ENCODE measurements at regions not wholly inside any gene's neighbourhood (a gene's known extent, or its start where the extent isn't known, plus 50 kb on each side); places are given as distances from the start of the nearest gene placed in this dataset.

DNA sequence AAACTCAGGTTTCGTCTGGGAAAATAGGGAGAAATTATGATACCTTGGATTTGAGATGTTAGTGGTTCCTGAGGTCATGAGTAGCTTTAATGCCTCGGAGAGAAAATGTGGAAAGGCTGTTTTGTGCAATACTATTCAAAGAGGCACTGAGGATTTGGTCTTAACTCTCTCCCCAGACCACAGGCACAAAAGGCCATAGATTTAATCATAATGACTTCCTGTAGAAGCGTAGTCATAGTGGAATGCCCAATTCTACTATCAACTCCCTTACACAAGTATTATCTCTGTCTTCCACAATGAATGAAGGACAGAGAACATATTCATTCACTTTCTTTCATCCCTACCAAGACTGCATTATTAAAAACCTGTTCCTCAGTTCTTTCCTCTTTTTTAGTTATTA is 153.0 kb upstream of the FTMT start:
- DNase-seq (ENCODE audit: low read depth in 1 of 2, low spot score in 1 of 2) (no peak), FAIRE-seq (no peak), ATAC-seq (no peak)
- TF ChIP-seq CHD4 (IDR thresholded peaks at IDR 0.05; ENCODE audit: borderline replicate concordance) (no peak), HOXB5 (CRISPR knock-in tag; IDR thresholded peaks at IDR 0.05) (no peak)
- TF ChIP-seq, protein P1, sequence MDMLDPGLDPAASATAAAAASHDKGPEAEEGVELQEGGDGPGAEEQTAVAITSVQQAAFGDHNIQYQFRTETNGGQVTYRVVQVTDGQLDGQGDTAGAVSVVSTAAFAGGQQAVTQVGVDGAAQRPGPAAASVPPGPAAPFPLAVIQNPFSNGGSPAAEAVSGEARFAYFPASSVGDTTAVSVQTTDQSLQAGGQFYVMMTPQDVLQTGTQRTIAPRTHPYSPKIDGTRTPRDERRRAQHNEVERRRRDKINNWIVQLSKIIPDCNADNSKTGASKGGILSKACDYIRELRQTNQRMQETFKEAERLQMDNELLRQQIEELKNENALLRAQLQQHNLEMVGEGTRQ (IDR thresholded peaks at IDR 0.05) = no peak
- H3K9me3 ChIP-seq = no peaks in the 10 kb centered on the region
- no peaks in the 10 kb centered on the region for H3K4me1 ChIP-seq
- ChIA-PET POLR2A (no interaction called here), CTCF (no interaction called here)
- no peak overlapping the region for H3K4me2 ChIP-seq
- WGBS (ENCODE audit: missing lambda C conversion rate) = 45% methylated on average over 3 of the region's 3 CpGs
- no peak overlapping the region for H3K27ac ChIP-seq
- H3K4me3 ChIP-seq = no peak overlapping the region

DNA sequence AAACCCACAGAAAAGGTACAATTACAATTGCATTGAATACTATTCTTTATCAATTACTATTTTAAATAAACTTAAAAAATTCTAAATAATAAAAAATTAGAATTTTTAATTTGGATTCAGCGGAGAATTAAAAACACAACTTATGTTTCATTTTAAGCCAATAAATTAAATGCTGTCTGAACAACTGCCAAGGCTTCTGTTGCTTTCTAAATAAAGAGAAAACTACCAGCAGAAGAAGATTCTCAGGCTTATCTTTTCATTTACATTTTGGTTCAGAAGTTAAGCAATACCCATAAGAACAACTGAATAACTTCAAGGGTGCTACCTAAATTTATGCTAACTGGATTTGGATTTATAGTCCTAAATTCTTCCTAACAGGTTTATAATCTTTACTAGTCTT is 150.0 kb upstream of the FTMT start:
- Histone ChIP-seq H3K4me2 (no peak overlapping the region), H3K4me3 (no peak overlapping the region), H3K4me1 (no peaks in the 10 kb centered on the region), H3K27ac (no peak overlapping the region), H3K9me3 (no peaks in the 10 kb centered on the region)
- ChIA-PET POLR2A (no interaction called here), CTCF (no interaction called here)
- ATAC-seq (no peak), DNase-seq (ENCODE audit: low read depth in 1 of 2, low spot score in 1 of 2) (no peak), FAIRE-seq (no peak)
- WGBS (ENCODE audit: missing lambda C conversion rate) = 76% methylated on average over 1 of the region's 1 CpG
- TF ChIP-seq ZSCAN20 (CRISPR knock-in tag; IDR thresholded peaks at IDR 0.05) (no peak), CHD2 (IDR thresholded peaks at IDR 0.05; ENCODE audit: low read length, partially characterized antibody) (no peak), KDM1A (IDR thresholded peaks at IDR 0.05; ENCODE audit: low read depth) (no peak), JUN (IDR thresholded peaks at IDR 0.05) (no peak)
- TF ChIP-seq, protein P2, sequence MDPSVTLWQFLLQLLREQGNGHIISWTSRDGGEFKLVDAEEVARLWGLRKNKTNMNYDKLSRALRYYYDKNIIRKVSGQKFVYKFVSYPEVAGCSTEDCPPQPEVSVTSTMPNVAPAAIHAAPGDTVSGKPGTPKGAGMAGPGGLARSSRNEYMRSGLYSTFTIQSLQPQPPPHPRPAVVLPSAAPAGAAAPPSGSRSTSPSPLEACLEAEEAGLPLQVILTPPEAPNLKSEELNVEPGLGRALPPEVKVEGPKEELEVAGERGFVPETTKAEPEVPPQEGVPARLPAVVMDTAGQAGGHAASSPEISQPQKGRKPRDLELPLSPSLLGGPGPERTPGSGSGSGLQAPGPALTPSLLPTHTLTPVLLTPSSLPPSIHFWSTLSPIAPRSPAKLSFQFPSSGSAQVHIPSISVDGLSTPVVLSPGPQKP (IDR thresholded peaks at IDR 0.05; ENCODE audit: low read depth, low read length) = no peak
- TF ChIP-seq, protein P3, sequence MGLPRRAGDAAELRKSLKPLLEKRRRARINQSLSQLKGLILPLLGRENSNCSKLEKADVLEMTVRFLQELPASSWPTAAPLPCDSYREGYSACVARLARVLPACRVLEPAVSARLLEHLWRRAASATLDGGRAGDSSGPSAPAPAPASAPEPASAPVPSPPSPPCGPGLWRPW (IDR thresholded peaks at IDR 0.05) = no peak

- H3K4me3 ChIP-seq = no peak overlapping the region
- FAIRE-seq (no peak), ATAC-seq (no peak), DNase-seq (ENCODE audit: low read depth in 1 of 2, low spot score in 1 of 2) (no peak)
- ChIA-PET POLR2A (no interaction called here), CTCF (no interaction called here)
- H3K4me2 ChIP-seq = no peak overlapping the region
- H3K27ac ChIP-seq = no peak overlapping the region
- whole genome bisulfite sequencing (ENCODE audit: missing lambda C conversion rate) = 69% methylated on average over 4 of the region's 4 CpGs
- no peaks in the 10 kb centered on the region for H3K4me1 ChIP-seq
- H3K9me3 ChIP-seq = no peaks in the 10 kb centered on the region
- TF ChIP-seq FOXS1 (CRISPR knock-in tag; IDR thresholded peaks at IDR 0.05) = no peak
- TF ChIP-seq NPAS2 (CRISPR knock-in tag; IDR thresholded peaks at IDR 0.05; ENCODE audit: borderline replicate concordance) = no peak
Observed at GRCh38 chr5:121702682-121703081, 149.0 kb upstream of the FTMT start.

DNA sequence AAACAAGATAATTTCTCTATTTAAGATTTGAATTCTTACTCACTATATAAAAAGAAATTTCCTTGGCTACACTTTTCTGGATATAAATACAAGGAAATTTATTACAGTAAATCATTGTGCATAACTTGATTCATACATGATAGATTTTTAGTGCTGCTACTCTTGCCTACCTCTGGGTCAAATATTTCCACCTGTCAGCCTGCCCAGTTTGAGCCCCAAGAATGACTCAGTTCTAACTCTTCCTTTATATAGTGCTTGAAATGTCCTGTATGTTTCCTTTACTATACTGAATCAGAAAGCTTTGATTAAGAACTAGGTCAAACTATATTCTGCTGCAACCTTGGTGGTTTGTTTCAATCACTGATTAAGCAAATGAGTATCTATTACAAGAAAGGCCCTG is 147.4 kb upstream of the FTMT start:
- TF ChIP-seq JUN (IDR thresholded peaks at IDR 0.05) (no peak), KDM5A (IDR thresholded peaks at IDR 0.05) (no peak), TFCP2L1 (CRISPR knock-in tag; IDR thresholded peaks at IDR 0.05) (no peak), RCOR1 (IDR thresholded peaks at IDR 0.05; ENCODE audit: low read depth, low read length) (no peak), MAFK (IDR thresholded peaks at IDR 0.05; ENCODE audit: partially characterized antibody) (no peak), NR3C1 (IDR thresholded peaks at IDR 0.05) (no peak), ZFP36 (IDR thresholded peaks at IDR 0.05; ENCODE audit: borderline replicate concordance, partially characterized antibody) (no peak), HOXB13 (CRISPR knock-in tag; IDR thresholded peaks at IDR 0.05; ENCODE audit: low read depth) (no peak), NPAS2 (CRISPR knock-in tag; IDR thresholded peaks at IDR 0.05; ENCODE audit: borderline replicate concordance) (no peak), NFE2L2 (conservative IDR thresholded peaks at IDR 0.05; ENCODE audit: low read length) (no peak), FOSB (CRISPR knock-in tag; IDR thresholded peaks at IDR 0.05) (no peak)
- TF ChIP-seq, protein P4, sequence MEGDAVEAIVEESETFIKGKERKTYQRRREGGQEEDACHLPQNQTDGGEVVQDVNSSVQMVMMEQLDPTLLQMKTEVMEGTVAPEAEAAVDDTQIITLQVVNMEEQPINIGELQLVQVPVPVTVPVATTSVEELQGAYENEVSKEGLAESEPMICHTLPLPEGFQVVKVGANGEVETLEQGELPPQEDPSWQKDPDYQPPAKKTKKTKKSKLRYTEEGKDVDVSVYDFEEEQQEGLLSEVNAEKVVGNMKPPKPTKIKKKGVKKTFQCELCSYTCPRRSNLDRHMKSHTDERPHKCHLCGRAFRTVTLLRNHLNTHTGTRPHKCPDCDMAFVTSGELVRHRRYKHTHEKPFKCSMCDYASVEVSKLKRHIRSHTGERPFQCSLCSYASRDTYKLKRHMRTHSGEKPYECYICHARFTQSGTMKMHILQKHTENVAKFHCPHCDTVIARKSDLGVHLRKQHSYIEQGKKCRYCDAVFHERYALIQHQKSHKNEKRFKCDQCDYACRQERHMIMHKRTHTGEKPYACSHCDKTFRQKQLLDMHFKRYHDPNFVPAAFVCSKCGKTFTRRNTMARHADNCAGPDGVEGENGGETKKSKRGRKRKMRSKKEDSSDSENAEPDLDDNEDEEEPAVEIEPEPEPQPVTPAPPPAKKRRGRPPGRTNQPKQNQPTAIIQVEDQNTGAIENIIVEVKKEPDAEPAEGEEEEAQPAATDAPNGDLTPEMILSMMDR (IDR thresholded peaks at IDR 0.05) = no peak
- no peak for DNase-seq (ENCODE audit: low read depth in 1 of 2, low spot score in 1 of 2)
- Histone ChIP-seq H3K27ac (no peak overlapping the region), H3K4me2 (no peak overlapping the region), H3K9me3 (no peaks in the 10 kb centered on the region), H3K4me3 (no peak overlapping the region), H3K4me1 (no peaks in the 10 kb centered on the region)
- FAIRE-seq = no peak
- POLR2A ChIA-PET = no interaction called here
- CTCF ChIA-PET = no interaction called here
- no peak for ATAC-seq
